ENCODE measurements at regions not wholly inside any gene's neighbourhood (a gene's known extent, or its start where the extent isn't known, plus 50 kb on each side); places are given as distances from the start of the nearest gene placed in this dataset.

DNA sequence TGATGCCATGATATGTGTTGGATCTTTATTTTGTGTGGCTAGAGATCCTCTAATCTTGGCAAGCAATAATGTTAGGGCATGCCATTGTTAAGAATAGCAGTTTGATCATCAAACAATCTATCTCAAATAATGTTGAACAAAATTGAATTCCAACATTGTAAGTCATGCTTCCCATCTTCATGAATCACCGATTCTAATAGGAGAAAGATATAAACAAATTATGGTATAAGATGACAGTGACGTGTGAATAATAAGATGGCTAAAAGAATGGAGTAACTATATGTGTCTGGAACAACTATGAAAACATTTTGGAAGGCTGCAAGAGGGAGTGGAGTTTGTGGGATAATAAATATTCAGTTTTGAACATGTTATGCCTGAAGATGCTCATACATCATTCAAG is 208.4 kb downstream of the DTHD1 start:
- DNase-seq (no peak), ATAC-seq (ENCODE audit: poor library complexity) (no peak)
- intact Hi-C loops (cut with DNase I): no loop called here

GRCh38 chr4:36492041-36492440 is 210.6 kb downstream of the DTHD1 start:
- intact Hi-C loops (cut with DNase I): no loop called here
- ATAC-seq (ENCODE audit: poor library complexity): no peak
- no peak for DNase-seq

GRCh38 chr4:36492590-36492989 is 211.2 kb downstream of the DTHD1 start:
- ATAC-seq (ENCODE audit: poor library complexity) (no peak), DNase-seq (no peak)
- intact Hi-C loops (cut with DNase I): no loop called here

GRCh38 chr4:36493251-36493650 is 211.8 kb downstream of the DTHD1 start:
- intact Hi-C loops (cut with DNase I): no loop called here
- DNase-seq (no peak), ATAC-seq (ENCODE audit: poor library complexity) (no peak)

- ATAC-seq (ENCODE audit: poor library complexity) (no peak), DNase-seq (no peak)
- intact Hi-C loops (cut with DNase I): no loop called here
Measured at GRCh38 chr4:36494016-36494415, 212.6 kb downstream of the DTHD1 start.

- ATAC-seq (ENCODE audit: poor library complexity) (no peak), DNase-seq (no peak)
- intact Hi-C loops (cut with DNase I): no loop called here
Measured at GRCh38 chr4:36494747-36495146, 213.3 kb downstream of the DTHD1 start.

- DNase-seq (no peak), ATAC-seq (ENCODE audit: poor library complexity) (no peak)
- intact Hi-C loops (cut with DNase I): no loop called here
Measured at GRCh38 chr4:36502350-36502749, 220.9 kb downstream of the DTHD1 start.

GRCh38 chr4:36508394-36508793 is 227.0 kb downstream of the DTHD1 start:
- DNase-seq (no peak), ATAC-seq (ENCODE audit: poor library complexity) (no peak)
- intact Hi-C loops (cut with DNase I): no loop called here

GRCh38 chr4:36509845-36510244 is 228.4 kb downstream of the DTHD1 start:
- ATAC-seq (ENCODE audit: poor library complexity) (no peak), DNase-seq (no peak)
- intact Hi-C loops (cut with DNase I): no loop called here

GRCh38 chr4:36511785-36512184 is 230.4 kb downstream of the DTHD1 start:
- no peak for DNase-seq
- intact Hi-C loops (cut with DNase I): no loop called here
- no peak for ATAC-seq (ENCODE audit: poor library complexity)

- ATAC-seq (ENCODE audit: poor library complexity): no peak
- intact Hi-C loops (cut with DNase I): no loop called here
- no peak for DNase-seq
Measured at GRCh38 chr4:36516522-36517095, 235.2 kb downstream of the DTHD1 start.

DNA sequence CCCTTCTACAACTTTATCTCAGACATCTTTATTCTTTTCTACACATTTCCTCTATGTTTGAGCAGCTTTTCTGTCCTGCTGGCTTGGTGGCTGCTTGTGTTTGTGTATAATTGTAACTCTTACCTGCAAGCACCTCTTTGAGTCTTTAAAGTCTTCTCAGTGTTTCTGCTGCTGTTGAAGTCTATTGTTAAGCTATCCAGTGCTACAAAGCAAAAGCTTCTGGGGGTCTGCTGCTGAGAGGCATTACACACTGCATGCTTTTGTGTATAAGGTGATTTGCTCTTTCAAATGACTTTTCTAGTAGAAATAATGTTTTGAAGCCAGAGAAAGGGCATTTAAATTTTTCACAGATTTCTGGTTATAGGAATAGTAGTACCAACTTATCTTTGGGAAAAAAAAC is 241.8 kb downstream of the DTHD1 start:
- intact Hi-C loops (cut with DNase I): no loop called here
- DNase-seq (no peak), ATAC-seq (ENCODE audit: poor library complexity) (no peak)

DNA sequence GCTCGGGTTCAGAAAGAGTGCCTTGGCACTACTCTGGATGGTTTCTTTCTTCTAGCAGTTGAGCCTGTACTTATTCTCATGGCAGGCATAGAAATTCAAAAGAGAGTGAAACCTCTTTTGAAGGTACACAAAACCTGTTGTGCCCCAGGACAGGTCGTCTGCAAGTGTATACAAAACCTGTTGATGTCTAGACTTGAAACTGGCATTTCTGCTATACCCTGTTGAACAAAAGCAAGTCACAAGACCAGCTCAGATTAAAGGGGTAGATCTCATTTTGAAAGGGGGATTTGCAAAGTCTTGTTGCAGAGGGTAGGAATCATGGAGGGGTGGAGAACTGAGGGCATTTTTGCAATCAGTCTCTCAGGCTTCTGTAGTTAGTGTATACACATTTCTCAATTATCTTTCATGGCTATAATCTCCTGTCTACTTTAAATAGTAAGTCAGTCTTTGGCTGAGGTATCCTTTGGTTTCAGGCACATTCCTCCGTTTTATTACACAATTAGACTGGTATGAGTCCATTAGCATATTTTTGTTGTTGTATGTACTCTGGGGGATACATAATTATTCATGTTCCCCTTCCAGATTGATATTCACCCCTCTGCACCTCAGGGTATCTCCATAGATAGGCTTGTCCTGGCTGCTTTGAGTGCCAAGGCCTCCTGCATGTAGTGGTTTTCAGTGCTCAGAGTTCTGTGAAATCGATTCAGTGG is 251.4 kb downstream of the DTHD1 start:
- intact Hi-C loops (cut with DNase I): no loop called here
- no peak for DNase-seq
- no peak for ATAC-seq (ENCODE audit: poor library complexity)

DNA sequence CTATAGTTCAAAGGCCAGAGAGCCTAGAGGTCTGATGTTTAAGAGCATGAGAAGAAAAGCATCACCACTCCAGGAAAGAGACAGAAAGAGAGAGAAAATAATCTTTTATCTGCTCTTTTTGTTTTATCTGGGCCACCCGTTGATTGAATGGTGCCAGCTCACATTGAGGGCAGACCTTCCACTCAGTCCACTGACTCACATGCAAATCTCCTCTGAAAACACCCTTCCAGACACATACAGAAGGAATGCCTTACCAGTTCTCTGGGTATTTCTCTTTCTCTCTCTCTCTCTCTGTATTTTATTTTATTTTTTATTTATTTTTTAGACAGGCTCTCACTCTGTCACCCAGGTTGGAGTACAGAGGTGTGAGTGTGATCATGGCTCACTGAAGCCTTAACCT is 252.5 kb downstream of the DTHD1 start:
- intact Hi-C loops (cut with DNase I): no loop called here
- ATAC-seq (ENCODE audit: poor library complexity): no peak

DNA sequence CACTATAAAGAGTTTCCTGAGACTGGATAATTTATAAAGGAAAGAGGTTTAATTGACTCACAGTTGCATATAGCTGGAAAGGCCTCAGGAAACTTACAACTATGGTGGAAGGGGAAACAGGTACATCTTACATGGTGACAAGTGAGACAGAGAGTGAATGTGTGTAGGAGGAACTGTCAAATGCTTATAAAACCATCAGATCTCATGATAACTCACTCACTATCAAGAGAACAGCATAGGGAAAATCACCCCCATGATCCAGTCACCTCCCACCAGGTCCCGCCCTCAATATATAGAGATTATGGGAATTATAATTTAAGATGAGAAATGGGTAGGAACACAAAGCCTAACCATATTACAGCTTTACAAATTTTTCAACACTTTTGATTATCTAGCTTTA is 266.0 kb downstream of the DTHD1 start:
- no peak for ATAC-seq (ENCODE audit: poor library complexity)
- intact Hi-C loops (cut with DNase I): no loop called here
- no peak for DNase-seq

More for the DNA sequence above, 252.5 kb downstream of the DTHD1 start:
- no peak for DNase-seq

DNA sequence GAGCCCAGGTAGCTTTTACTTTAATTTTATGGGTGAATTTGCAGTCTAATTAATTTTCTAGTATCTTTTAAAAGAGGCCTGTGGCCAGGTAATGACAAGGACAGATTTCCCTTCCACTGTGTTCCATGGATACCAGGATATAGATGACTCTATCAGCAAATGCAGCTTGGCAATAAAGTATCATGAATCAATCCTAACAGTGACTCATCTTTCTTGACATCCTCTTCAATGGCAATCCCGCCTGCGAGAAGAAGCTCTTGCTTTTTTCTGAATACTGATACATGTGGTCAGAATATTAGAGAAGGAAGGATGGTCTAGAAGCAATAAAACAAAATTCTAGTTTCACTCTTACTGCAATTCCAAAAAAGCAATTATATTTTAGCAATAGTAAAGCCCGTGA is 267.8 kb downstream of the DTHD1 start:
- no peak for DNase-seq
- intact Hi-C loops (cut with DNase I): no loop called here
- ATAC-seq (ENCODE audit: poor library complexity): no peak

DNA sequence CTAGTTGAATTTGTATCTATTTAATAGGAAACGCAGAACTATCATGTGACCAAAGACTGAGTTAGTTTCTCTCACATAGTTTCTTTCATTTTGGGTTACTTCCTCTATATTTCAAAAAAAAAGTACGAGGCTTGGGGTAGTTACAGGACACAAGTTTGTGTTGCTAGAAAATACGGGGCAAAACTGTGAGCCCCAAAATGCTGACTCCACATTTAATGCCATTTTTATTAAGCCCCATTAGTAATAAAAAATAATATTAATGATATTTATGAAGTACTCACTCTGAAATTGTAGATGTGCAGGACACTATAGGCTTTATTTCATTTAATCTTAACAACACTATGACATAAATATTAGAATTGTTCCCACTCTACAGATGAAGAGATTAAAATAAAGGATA is 268.6 kb downstream of the DTHD1 start:
- no peak for ATAC-seq (ENCODE audit: poor library complexity)
- intact Hi-C loops (cut with DNase I): no loop called here

GRCh38 chr4:36551697-36552214 is 270.3 kb downstream of the DTHD1 start:
- intact Hi-C loops (cut with DNase I): no loop called here
- ATAC-seq (ENCODE audit: poor library complexity): no peak
- DNase-seq: no peak

More for the DNA sequence above, 268.6 kb downstream of the DTHD1 start:
- no peak for DNase-seq

- no peak for DNase-seq
- no peak for ATAC-seq (ENCODE audit: poor library complexity)
- intact Hi-C loops (cut with DNase I): no loop called here
Measured at GRCh38 chr4:36553029-36553428, 271.6 kb downstream of the DTHD1 start.

- intact Hi-C loops (cut with DNase I): no loop called here
- DNase-seq (no peak), ATAC-seq (ENCODE audit: poor library complexity) (no peak)
Measured at GRCh38 chr4:36553453-36553852, 272.0 kb downstream of the DTHD1 start.

DNA sequence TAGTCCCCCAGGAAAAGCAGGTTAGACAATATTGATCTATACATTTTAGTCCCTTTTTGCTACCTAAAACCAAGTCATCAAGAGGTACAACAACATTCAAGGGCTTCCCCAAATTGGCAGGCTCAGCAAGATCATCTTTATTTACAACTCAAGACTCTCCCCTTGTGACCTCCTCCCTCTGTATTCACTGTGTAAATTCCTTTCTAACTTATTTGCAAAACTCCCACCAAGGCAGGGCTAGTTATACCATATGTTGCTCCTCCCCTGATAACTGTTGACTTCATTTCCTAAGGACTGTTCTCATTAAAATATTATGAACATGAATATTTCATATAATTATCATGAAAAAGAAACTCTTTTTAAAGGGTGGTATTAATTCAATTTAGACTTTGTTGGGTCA is 275.6 kb downstream of the DTHD1 start:
- DNase-seq (no peak), ATAC-seq (ENCODE audit: poor library complexity) (no peak)
- intact Hi-C loops (cut with DNase I): no loop called here

Measured in Right ventricle myocardium superior (tissue), 1 donor.